CD4-positive, alpha-beta T cell treated with Interleukin-10 for 1 hour (primary cell): ENCODE measurements at regions not wholly inside any gene's neighbourhood (a gene's known extent, or its start where the extent isn't known, plus 50 kb on each side); places are given as distances from the start of the nearest gene placed in this dataset.

Experiments used
- DNase-seq: peaks from one replicate; pipeline ENCODE4 v3.0.0-alpha.2; 2020

- no peak for DNase-seq
Measured at GRCh38 chr3:148087601-148088371, 609.9 kb upstream of the AGTR1 start.

GRCh38 chr3:148089171-148089570 lies 608.5 kb upstream of the AGTR1 start:
- no peak for DNase-seq

GRCh38 chr3:148090156-148090555 lies 607.5 kb upstream of the AGTR1 start:
- no peak for DNase-seq

GRCh38 chr3:148092624-148093347 lies 604.9 kb upstream of the AGTR1 start:
- no peak for DNase-seq

GRCh38 chr3:148093753-148094152 lies 604.0 kb upstream of the AGTR1 start:
- no peak for DNase-seq

- DNase-seq = no peak
Measured at GRCh38 chr3:148095962-148096361, 601.7 kb upstream of the AGTR1 start.

GRCh38 chr3:148100476-148100875 lies 597.2 kb upstream of the AGTR1 start:
- no peak for DNase-seq

- no peak for DNase-seq
Measured at GRCh38 chr3:148101061-148101460, 596.6 kb upstream of the AGTR1 start.

- no peak for DNase-seq
Measured at GRCh38 chr3:148102156-148102555, 595.5 kb upstream of the AGTR1 start.

GRCh38 chr3:148106062-148106461 lies 591.6 kb upstream of the AGTR1 start:
- no peak for DNase-seq

GRCh38 chr3:148126956-148127355 lies 570.7 kb upstream of the AGTR1 start:
- DNase-seq = no peak

GRCh38 chr3:148128136-148128535 lies 569.6 kb upstream of the AGTR1 start:
- no peak for DNase-seq

- no peak for DNase-seq
Measured at GRCh38 chr3:148131990-148132638, 565.6 kb upstream of the AGTR1 start.

- no peak for DNase-seq
Measured at GRCh38 chr3:148136816-148137215, 560.9 kb upstream of the AGTR1 start.

GRCh38 chr3:148146241-148146640 lies 551.5 kb upstream of the AGTR1 start:
- DNase-seq = no peak

GRCh38 chr3:148146947-148147826 lies 550.5 kb upstream of the AGTR1 start:
- no peak for DNase-seq

GRCh38 chr3:148147903-148148302 lies 549.8 kb upstream of the AGTR1 start:
- DNase-seq = no peak

GRCh38 chr3:148149556-148149955 lies 548.1 kb upstream of the AGTR1 start:
- DNase-seq = no peak

- no peak for DNase-seq
Measured at GRCh38 chr3:148150141-148150540, 547.6 kb upstream of the AGTR1 start.

- no peak for DNase-seq
Measured at GRCh38 chr3:148158210-148158609, 539.5 kb upstream of the AGTR1 start.

- DNase-seq = no peak
Measured at GRCh38 chr3:148162132-148162531, 535.6 kb upstream of the AGTR1 start.

GRCh38 chr3:148168347-148168746 lies 529.4 kb upstream of the AGTR1 start:
- DNase-seq = no peak

- DNase-seq = no peak
Measured at GRCh38 chr3:148173851-148174250, 523.9 kb upstream of the AGTR1 start.
